CD4-positive, alpha-beta T cell (primary cell): ENCODE measurements at regions not wholly inside any gene's neighbourhood (a gene's known extent, or its start where the extent isn't known, plus 50 kb on each side); places are given as distances from the start of the nearest gene placed in this dataset.
A peak's percentile ranks its signal among the peaks of the same experiment; 100 is the strongest.

Experiments
- ATAC-seq: fragments of 200-7000 bp; cut with Tn5 transposase; one replicate; pipeline ENCODE4 v1.10.0; 2022; ENCODE audit warnings: mild to moderate bottlenecking; ENCODE audit not compliant: poor library complexity
- CTCF ChIA-PET: fragments of 350-600 bp; sonication (Branson Sonifier 250); formaldehyde crosslinking; loops from one replicate; lab custom pipeline; 2021; ENCODE audit warnings: antibody characterized with exemption, inconsistent platforms; lab: Charles Lee
- POLR2A ChIA-PET: fragments of 350-600 bp; sonication (Branson Sonifier 250); formaldehyde crosslinking; loops from one replicate; lab custom pipeline; 2021; ENCODE audit warnings: antibody characterized with exemption, inconsistent platforms; lab: Charles Lee
- DNase-seq, 14 experiments: peaks; one replicate each; pipeline ENCODE4 v3.0.0-alpha.2; 2013 to 2020; ENCODE audit warnings: mixed read lengths in 2 of 14
- H3K27ac ChIP-seq, 2 donors: one replicate each; pipeline versions ENCODE4 v1.5.1 to v1.7.0; 2013; ENCODE audit warnings: low read length in 2 of 2, low read depth in 1 of 2, mild to moderate bottlenecking in 1 of 2
- H3K27me3 ChIP-seq, 2 experiments: 1 replicate in 1 of 2; 2 replicates in 1 of 2; pipeline versions ENCODE4 v1.6.1 to v1.7.0; 2013; ENCODE audit warnings: low read length in 2 of 2, control low read depth in 1 of 2, mild to moderate bottlenecking in 1 of 2, moderate library complexity in 1 of 2; ENCODE audit not compliant: insufficient read depth in 2 of 2, control insufficient read depth in 1 of 2
- H3K36me3 ChIP-seq: one replicate; pipeline ENCODE4 v1.6.1; 2013; ENCODE audit warnings: low read length, control low read depth; ENCODE audit not compliant: insufficient read depth
- H3K4me1 ChIP-seq: one replicate; pipeline ENCODE4 v1.6.1; 2013; ENCODE audit warnings: low read length, control low read depth; ENCODE audit not compliant: insufficient read depth
- H3K4me3 ChIP-seq: one replicate; pipeline ENCODE4 v1.5.1; 2013; ENCODE audit warnings: mild to moderate bottlenecking, low read length, moderate library complexity
- H3K9me3 ChIP-seq, 2 experiments: 1 replicate in 1 of 2; 2 replicates in 1 of 2; pipeline versions ENCODE4 v1.6.1 to v1.7.0; 2013; ENCODE audit warnings: low read length in 2 of 2, mild to moderate bottlenecking in 2 of 2, control low read depth in 1 of 2, moderate library complexity in 1 of 2; ENCODE audit not compliant: control insufficient read depth in 1 of 2, insufficient read depth in 1 of 2
- H3K27ac Mint-ChIP-seq: one replicate; pipeline ENCODE4 v1.8.0; 2020; ENCODE audit warnings: mixed read lengths
- H3K27me3 Mint-ChIP-seq: one replicate; pipeline ENCODE4 v1.8.0; 2021; ENCODE audit warnings: mixed read lengths
- H3K36me3 Mint-ChIP-seq: one replicate; pipeline ENCODE4 v1.8.0; 2021; ENCODE audit warnings: low read depth, mixed read lengths
- H3K4me1 Mint-ChIP-seq: one replicate; pipeline ENCODE4 v1.8.0; 2021; ENCODE audit warnings: low read depth, mixed read lengths
- H3K4me3 Mint-ChIP-seq: one replicate; pipeline ENCODE4 v1.8.0; 2020; ENCODE audit warnings: mild to moderate bottlenecking, mixed read lengths
- H3K9me3 Mint-ChIP-seq: one replicate; pipeline ENCODE4 v1.8.0; 2020; ENCODE audit warnings: mixed read lengths
- intact Hi-C, 2 experiments: fragments of 100-400 bp; cut with DNase I in 1 of 2; cut with micrococcal nuclease in 1 of 2; formaldehyde crosslinking; loops; one replicate each; pipeline versions ENCODE4 v1.15.1 to v1.9.0; 2023 to 2025; cut with DNase I, micrococcal nuclease
- TF ChIP-seq, protein P1 (sequence below): fragments of 200-600 bp; IDR thresholded peaks from one replicate; pipeline ENCODE4 v1.8.0; 2022; ENCODE audit warnings: antibody characterized with exemption, mild to moderate bottlenecking

DNA sequence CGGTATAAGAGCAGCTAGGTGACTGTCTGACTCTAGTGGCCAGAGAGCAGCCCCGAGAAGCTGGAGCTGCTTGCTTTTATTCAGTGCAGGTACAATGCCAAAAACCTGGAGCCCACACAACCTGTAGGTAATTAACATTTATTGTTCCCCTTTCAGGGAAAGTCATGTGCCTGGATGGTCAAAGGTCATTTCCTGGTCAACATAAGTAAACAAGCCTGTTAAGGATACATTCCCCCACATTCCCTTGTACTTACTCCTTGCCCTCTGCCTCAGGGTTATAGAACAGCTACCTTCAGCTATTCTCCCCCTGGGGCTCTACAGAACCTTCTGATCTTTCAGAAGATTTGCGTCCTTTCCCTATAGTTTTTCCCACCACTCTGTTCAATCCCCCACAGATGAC is 253.4 kb downstream of the TMA16 start:
- TF ChIP-seq, protein P1, sequence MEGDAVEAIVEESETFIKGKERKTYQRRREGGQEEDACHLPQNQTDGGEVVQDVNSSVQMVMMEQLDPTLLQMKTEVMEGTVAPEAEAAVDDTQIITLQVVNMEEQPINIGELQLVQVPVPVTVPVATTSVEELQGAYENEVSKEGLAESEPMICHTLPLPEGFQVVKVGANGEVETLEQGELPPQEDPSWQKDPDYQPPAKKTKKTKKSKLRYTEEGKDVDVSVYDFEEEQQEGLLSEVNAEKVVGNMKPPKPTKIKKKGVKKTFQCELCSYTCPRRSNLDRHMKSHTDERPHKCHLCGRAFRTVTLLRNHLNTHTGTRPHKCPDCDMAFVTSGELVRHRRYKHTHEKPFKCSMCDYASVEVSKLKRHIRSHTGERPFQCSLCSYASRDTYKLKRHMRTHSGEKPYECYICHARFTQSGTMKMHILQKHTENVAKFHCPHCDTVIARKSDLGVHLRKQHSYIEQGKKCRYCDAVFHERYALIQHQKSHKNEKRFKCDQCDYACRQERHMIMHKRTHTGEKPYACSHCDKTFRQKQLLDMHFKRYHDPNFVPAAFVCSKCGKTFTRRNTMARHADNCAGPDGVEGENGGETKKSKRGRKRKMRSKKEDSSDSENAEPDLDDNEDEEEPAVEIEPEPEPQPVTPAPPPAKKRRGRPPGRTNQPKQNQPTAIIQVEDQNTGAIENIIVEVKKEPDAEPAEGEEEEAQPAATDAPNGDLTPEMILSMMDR, result no peak
- no peak overlapping the region for H3K4me3 ChIP-seq
- no peaks in the 10 kb centered on the region for H3K27me3 ChIP-seq
- Mint-ChIP-seq H3K27ac (no peak overlapping the region), H3K36me3 (no peaks in the 10 kb centered on the region), H3K4me1 (no peaks in the 10 kb centered on the region), H3K27me3 (peaks cover 13% of the 10 kb centered on the region), H3K9me3 (no peaks in the 10 kb centered on the region), H3K4me3 (no peak overlapping the region)
- H3K4me1 ChIP-seq, result no peaks in the 10 kb centered on the region
- H3K27ac ChIP-seq, result no peak overlapping the region
- CTCF ChIA-PET, result no interaction called here
- H3K36me3 ChIP-seq, result no peaks in the 10 kb centered on the region
- intact Hi-C loops, result no loop called here
- DNase-seq (no peak), ATAC-seq (no peak)
- POLR2A ChIA-PET, result no interaction called here
- no peaks in the 10 kb centered on the region for H3K9me3 ChIP-seq

DNA sequence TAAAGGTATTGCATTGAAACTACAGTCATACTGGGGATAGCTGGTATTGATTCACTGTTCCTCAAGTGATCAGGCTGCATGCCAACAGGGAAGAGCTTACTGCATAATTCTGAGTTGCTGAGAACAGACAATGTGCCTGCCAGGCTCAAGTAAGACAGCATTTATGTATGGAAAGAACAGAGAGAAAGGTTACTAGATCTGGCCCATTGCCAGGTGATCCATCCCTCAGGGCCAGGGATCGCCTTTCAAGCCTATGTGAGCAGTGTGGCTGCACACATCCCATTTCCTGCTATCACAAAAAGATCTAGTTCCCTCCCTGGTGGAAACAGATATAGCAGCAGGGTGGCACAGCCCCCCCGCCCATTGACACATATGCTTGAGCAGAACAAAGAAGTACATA is 254.0 kb downstream of the TMA16 start:
- ChIA-PET CTCF (no interaction called here), POLR2A (no interaction called here)
- no peaks in the 10 kb centered on the region for H3K4me1 Mint-ChIP-seq
- intact Hi-C loops, result no loop called here
- H3K4me3 Mint-ChIP-seq, result no peak overlapping the region
- no peak for ATAC-seq
- Histone ChIP-seq H3K4me3 (no peak overlapping the region), H3K27me3 (no peaks in the 10 kb centered on the region), H3K4me1 (no peaks in the 10 kb centered on the region), H3K27ac (no peak overlapping the region), H3K36me3 (no peaks in the 10 kb centered on the region), H3K9me3 (no peaks in the 10 kb centered on the region)
- H3K27ac Mint-ChIP-seq, result no peak overlapping the region
- H3K36me3 Mint-ChIP-seq, result no peaks in the 10 kb centered on the region
- no peaks in the 10 kb centered on the region for H3K9me3 Mint-ChIP-seq
- TF ChIP-seq, protein P1, result no peak
- peaks cover 13% of the 10 kb centered on the region for H3K27me3 Mint-ChIP-seq
- DNase-seq, result no peak

DNA sequence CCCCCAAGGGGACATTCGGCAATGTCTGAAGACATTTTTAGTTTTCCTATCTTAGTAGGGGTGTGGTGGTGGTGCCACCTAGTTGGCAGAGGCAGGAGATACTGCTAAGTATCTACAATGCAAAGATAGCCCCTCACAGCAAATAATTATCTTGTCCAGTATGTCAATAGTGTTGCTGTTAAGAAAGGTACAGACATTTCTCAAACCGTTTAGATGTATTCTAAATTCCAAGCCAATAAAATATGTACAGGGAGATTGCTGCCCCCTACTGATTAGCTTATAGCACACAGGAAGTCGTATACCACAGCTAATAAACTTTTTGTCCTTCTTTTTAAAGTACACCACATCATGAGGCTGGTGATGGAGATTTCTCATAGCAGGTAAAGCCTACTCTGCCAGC is 260.5 kb downstream of the TMA16 start:
- Mint-ChIP-seq H3K27ac (no peak overlapping the region), H3K4me1 (peaks cover 9% of the 10 kb centered on the region), H3K27me3 (peaks cover 7% of the 10 kb centered on the region), H3K36me3 (no peaks in the 10 kb centered on the region), H3K9me3 (no peaks in the 10 kb centered on the region), H3K4me3 (no peak overlapping the region)
- ChIA-PET CTCF (no interaction called here), POLR2A (interaction anchor here (1.0 kb wide), 2 partner anchors 199 to 205 kb away, joined by 3 to 5 read pairs; no protein-coding TSS in a partner anchor)
- H3K4me1 ChIP-seq, result no peaks in the 10 kb centered on the region
- no peaks in the 10 kb centered on the region for H3K9me3 ChIP-seq
- peak; percentile 61 for ATAC-seq
- no peak overlapping the region for H3K27ac ChIP-seq
- no peak overlapping the region for H3K4me3 ChIP-seq
- TF ChIP-seq, protein P1, result peak; percentile 62
- no peaks in the 10 kb centered on the region for H3K27me3 ChIP-seq
- intact Hi-C loops, result loop anchor here (1.0 to 10.0 kb wide), 5 partner anchors 80 to 1260 kb away; no protein-coding TSS in a partner anchor
- no peaks in the 10 kb centered on the region for H3K36me3 ChIP-seq
- peak in 3 of 14 experiments; percentile 51 to 57 (median 52) for DNase-seq
